CD4-positive, alpha-beta T cell treated with Interleukin-10 for 1 hour (primary cell): ENCODE measurements at regions not wholly inside any gene's neighbourhood (a gene's known extent, or its start where the extent isn't known, plus 50 kb on each side); places are given as distances from the start of the nearest gene placed in this dataset.
"Not testable (repeated sequence)": the region's sequence is repeated elsewhere in the genome, so short reads cannot be mapped to it uniquely, and the experiment has no call there.

Experiments used
- DNase-seq: peaks from one replicate; pipeline ENCODE4 v3.0.0-alpha.2; 2020

DNA sequence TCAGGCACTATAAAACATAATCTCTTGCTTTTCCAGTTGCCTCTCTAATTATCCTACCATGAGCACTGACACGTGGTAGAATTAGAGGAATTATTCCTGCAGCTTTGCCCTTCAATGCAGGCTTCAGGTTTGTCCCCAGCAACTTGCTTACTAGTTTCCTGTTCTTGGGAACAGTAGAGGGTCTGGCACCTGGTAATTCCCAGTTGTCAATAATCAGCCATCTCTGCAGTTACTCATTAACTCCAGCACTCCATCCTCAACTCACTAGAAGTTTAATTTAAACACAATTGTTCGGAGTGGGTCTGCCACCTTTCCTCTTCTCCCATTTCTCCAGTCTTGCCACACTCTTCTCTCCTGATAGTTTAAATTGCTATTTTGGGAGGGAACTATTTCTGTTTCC, 324.3 kb upstream of the KIAA1217 start:
- DNase-seq = no peak

DNA sequence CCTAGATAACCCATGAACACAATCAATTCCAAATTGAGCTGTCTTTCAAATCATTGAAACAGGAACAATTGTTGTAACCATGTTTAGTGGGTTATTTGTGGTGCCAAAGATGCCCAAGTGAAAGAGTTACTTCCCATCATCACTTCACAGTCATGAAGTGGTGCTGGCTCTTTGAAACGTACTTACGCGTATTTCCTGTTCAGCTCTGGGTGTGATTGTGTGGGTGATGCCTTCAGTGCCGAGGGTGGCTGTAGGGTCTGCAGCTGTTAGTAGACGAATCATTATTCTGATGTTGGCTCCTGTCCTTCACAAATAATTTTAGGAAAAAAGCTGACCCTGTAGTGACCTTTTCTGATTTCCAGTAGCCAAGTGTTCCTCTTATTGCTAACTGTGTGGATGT, 323.1 kb upstream of the KIAA1217 start:
- no peak for DNase-seq

DNA sequence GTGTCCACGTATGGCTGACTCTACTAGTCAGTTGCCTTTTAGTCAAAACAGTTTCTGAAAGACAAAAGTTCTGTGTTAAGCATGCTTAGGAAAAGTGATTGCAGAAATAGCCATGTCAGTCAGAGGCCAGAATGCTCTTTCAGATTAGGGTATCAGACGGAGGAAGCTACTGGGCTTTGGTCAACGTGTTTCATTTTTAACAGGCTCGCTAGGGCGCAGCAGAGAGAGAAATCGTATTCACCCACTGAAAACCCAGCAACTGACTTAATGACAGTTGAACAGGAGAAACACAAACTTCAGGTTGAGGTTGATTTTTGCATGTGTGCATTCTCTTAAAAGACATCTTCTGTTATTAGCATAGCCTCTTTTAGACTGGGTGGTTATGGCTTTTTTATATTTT, 322.6 kb upstream of the KIAA1217 start:
- DNase-seq = no peak

DNA sequence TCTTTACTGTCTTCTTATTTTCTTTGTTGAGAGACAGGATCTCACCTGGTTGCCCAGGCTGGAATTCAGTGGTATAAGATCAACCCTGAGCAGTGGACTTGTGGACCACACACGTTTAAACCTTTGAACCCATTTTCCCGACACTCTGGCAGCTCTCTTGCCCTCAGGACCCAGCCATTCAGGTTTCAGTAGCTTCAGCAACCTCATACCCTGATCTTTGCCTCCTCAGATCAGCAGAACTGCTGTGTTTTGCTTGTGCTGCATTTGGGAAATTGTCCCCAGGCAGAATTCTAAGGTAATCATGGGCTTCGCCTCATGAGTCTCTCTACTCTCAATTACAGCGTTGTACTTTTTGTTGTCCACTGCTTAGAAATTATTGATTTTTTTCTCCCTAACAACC, 317.6 kb upstream of the KIAA1217 start:
- no peak for DNase-seq

DNA sequence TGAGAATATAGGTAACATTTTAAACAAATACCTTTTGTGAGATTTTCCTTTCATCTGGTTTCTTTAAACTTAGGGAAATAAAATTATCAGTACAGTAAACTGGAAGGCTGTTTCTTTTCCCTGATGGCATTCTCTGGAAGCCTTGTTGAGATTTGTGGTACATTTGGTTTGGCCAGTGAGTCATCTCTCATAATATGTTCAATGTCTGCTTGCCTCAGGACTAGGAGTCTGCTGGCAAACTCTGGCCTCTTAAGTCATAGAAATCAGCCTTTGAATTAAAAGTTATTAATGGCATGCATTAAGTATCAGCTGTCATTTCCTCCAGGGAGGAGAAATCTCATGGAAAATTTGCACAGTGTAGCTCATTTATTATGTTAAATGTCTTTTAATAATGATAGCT, 316.6 kb upstream of the KIAA1217 start:
- DNase-seq = no peak

DNA sequence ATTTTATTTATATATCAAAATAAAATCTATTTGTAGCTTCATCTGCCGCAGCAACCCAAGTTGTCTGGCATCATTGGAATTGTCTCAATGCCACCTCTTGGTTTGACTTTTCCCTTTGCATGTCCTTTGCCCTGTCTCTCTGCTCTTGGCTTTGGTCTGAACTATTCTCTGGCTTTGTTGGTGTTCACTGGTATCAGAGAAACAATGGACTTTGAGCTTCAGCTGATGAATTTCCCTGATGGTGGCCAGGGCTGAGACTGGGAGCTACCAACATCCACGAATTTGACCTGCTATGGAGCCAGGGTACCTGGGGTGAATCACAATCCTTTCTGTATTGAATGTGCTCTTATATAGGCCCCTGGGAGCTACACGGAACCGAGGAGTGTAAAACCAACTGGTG, 311.7 kb upstream of the KIAA1217 start:
- DNase-seq = no peak

DNA sequence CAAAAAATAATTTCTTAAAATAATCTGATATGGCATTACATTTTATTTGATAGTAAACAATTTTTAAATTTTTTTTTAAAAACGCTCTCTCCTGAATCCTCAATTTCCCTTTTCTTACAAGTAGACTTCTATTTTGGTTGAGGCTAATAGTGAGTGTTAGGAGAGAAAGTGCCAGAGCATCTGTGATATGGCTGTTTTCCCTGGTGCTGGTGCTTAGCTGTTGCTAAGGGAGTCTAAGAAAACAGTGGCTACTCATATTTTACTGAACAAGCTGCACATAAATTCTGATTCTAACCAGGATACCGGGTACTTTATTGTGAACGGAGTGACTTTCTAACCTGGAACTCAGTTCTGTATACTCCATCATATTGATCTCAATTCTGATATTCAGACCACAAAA, 311.1 kb upstream of the KIAA1217 start:
- no peak for DNase-seq

DNA sequence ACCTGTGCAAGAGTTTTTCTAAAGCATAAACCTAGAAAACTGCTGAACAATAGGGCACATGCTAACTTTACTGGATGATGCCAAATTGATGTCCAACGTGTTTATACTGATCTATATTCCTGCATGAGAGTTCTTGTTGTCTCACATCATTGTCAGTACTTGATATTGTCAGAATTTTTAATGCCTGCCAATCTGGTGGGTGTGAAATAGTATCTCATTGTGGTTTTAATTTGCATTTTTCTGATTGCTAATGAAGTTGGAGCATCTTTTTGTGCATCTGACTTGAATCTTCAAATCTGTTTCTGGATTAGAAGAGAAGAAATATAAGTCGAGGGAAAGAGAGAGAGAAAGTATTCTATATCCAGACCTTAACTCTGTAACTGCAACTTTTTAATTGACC, 309.8 kb upstream of the KIAA1217 start:
- no peak for DNase-seq

DNA sequence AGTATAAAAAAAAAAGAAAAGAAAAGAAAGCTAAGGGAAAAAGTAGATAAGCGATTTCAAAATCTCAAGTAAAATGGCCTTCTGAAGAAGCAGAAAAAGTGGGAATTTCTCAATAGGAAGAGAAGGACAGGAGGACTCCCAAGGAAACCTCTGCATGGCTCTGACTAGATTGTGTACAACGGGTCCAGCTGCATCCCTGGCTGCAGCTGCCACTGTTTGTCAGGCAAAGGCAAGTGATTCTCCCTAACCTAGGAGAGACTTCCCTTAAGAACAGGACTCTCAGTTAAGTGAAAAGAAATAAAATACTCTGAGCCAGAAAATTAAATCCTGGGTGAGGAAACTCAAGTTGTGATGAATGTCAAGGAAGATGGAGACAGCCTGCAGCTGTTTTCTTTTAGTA, 298.6 kb upstream of the KIAA1217 start:
- DNase-seq = no peak

DNA sequence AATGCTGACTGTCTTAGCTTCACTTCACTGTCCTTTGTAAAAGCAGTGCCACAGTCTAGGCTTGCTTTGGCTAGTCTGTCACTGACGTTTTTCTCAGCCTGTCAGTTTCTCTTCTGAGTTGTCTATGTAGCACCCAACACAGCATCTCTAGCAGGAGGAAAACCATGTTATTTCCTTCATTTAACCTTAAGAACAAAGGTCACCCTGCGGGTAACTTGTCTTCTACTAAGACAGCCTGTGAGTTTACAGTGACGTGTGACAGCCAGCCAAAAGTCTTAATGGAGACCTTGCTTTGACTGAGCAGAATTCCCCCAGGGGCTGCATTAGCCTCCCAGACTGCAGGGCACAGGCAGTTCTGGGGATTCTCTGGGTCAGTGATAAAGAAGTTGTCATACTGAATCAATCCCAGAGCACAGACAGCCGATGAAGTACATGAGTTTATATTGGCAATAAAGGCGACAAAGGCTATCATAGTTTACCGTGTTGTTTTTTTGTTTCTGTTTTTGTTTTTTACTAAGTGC, 296.0 kb upstream of the KIAA1217 start:
- DNase-seq = no peak

DNA sequence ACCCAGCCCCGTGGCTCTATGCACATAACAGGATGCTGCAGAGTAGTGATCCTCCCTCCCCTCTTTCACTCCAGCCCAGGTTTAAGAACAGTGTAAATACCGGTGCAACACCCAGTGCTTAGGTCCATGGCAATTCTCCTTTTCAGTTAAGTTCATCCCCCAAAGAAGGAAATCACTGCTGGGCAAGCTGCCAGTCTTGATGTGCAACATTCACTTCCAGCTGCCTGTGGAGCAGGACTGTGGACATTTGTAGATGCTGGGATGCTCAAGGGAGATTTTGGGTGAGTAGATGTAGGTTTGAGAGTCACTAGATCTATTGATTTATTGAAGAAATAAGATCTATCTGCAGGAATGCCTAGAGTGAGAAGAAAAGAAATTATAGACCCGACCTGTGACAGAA, 294.3 kb upstream of the KIAA1217 start:
- DNase-seq = no peak

DNA sequence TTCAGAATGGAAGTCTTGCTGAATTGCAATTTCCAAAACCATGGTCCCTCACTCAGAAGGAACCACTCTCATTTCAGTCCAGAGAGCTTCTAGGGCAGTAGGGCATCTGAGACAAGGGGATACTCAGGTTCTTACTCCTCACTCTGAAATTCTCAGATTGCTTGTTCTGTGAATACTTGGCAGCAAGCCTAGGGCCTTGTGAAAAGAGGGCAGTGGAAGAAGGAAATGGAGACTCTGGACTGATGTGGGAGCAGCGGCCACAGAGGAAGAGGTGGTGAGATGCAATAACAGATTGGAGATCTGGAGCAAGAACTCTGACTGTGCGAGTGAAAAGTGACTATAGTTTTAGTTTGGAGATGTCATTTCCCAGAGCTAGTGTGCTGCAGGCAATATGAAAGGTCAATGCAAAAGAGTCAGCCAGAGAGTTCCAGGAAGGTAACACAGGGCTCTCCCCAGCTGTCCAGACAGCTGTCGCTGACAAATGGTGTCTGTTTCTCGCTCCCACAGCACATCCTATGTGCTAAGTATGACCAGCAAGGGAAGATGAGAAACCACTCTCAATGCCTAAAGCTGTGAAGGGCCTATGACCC, 291.6 kb upstream of the KIAA1217 start:
- no peak for DNase-seq

DNA sequence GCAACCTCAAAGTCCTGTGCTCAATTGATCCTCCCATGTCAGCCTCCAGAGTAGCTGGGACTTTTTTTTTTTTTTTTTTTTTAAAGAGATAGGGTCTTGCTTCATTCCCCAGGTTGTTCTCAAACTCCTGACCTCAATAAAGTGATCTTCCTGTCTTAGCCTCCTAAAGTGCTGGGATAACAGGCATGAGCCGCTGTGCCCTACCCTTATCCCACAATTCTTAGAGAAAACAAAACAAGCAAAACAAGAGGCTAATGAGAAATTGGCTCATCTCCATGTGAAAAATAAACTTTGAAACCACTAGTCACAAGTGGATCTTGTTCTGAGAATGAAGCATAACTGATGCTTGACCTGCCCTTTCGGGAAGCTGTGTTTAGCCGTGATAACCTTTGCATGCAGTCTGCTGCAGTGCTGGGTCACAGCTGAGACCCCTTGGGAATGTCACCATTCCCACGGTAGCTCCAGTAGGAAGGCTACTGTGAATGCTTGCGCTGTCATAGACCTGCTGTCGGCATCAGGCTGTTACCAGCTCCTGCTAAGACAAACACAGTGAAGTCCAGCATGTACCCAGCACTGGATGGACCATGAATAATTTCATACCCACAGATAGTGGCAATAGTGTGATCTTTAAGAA, 290.7 kb upstream of the KIAA1217 start:
- no peak for DNase-seq

DNA sequence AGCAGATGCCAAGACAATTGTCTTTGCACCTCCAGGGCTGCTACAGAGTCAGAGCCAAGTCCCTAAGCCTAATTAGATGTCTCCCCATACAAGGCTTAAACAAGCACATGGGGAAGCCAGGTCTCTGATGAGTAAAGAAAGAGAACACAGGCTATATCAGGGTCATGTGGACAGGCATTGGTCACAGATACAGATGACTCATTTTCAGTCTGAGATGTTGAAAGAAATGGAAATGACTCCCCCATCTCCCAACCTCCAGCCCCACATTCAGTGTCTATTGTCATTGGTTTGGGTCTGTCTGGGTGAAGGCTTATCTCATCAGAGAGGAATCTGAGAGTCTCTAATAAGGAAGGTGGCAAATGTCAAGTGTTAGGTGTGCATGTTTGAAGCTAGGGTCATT, 290.1 kb upstream of the KIAA1217 start:
- no peak for DNase-seq

DNA sequence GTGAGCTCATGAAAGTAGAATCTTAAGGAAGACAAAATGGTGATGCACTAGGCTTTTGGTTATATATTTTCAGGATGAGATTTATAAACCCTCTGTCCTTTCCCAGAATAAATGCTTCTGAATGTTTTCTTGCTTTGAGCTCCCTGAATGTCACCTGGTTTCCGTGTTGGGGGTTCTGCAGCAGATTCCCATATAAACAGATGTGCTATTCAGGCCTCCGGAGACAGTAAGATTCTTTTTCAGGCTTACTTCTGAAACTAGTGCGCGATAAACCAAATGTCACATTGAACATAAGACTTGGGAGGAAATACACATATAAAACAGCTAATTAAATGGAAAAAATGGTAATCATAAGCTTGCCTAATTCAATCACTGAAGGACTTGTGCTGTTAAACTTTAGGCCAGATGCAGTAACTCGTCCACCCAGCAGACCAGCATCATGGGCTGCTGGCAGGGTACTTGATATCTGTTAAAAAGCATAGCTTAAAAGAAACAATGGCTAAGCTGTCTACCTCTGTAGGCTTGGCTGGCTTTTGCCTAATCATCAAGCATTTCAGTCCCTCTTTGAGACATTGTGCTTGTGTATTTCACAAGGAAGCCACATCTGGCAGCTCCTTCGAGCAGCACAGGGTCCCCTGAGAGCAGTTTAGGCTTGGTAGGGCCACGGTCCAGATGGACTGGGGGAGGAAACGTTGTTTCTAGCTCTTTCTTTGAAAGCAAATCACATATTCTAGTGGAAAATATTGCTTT, 281.2 kb upstream of the KIAA1217 start:
- no peak for DNase-seq

DNA sequence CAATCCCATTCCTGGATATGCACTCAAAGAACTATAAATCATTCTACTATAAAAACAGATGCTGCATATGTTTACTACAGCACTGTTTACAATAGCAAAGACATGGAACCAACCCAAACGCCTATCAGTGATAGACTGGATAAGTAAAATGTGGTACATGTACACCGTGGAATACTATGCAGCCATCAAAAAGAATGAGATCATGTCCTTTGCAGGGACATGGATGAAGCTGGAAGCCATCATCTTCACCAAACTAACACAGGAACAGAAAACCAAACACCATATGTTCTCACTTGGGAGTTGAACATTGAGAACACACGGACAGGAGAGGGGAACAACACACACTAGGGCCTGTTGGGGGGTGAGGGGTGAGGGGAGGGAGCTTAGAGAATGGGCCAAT, 274.9 kb upstream of the KIAA1217 start:
- not testable (repeated sequence) for DNase-seq

DNA sequence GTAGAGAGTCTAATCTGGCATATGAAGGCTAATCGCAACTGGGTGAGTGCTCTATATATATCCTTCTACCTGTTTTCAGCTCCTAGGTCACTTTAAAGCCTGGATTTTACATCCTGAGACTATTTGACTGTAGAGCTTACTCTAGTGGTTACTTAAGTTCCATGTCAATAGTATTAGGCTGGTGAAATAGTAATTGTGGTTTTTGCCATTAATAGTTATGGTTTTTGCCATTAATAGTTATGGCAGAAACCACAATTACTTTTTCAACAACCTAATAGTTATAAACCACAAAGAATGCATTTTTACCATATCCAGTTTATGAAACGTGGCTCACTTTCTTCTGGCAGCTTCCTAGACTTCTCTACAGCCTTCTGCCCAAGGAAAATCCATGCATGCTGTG, 263.1 kb upstream of the KIAA1217 start:
- DNase-seq = no peak

DNA sequence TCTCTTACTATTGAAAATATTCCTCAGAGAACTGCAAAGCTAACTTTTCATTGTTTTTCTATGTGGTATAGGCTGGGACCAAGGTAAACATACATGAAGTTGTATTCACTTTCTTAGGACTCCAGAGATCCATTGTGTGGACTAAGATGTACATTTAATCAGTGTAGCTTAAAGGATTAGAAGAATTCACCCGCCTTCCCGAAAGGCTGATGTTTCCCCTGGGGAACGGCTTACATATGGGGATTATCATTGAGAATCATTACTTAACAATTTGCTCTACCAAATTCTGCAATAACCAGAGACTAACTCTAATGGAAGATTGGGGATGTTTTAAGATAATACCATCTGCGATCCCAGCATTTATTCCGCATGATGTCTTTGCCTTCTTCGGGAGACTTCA, 257.1 kb upstream of the KIAA1217 start:
- DNase-seq = no peak

DNA sequence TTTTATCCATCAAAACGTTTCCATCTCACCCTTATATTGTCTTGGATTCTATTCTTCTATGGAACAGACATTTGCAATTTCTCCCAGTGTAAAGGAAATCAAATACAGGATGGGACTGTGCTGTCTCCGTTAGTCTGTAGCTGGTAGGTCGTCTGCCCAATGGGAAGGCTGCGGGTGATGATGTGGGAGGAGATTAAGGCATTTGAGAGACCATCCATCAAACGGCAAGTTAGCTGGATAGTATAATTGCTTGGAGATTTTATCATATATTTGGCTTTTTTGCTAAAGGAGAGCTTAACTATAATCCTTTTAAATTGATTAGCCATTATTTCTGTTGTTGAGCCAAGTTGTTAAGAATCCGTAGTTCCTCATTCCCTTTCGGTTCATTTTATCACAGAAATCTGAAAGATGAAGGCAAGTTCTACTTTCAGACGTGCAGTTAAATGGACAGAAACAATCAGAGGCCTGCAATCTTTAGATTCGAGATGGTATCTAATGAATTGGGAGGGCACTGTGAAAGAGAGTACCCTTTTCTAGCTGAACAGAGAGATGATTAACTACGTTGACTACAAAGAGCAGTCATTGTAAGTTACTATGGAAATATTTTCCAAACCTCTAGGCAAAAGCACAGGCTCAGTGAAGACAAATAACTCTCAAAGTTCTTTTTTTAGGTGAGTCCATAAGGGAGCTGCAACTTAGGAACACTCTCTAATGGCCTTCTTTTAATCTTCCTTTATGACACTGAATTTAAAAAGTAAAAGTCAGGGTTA, 253.3 kb upstream of the KIAA1217 start:
- no peak for DNase-seq

DNA sequence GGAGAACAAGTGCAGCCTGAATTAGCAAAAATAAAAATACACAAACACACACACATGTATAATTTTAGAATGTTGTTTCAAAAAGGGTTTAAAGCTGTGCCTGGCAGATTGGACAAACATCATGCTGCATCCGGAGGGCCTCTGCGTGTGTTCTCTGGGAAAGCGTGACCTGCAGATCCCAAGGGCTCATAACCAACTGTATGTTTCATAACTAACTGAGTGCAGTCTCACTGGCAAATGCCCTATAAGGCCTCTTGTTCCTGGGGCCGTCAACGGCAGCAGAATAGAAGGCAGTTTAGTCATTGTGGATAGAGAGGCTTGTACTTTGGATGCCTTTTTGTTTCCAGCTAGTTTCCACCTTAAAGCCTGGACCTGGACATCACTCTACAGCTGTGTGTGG, 243.8 kb upstream of the KIAA1217 start:
- no peak for DNase-seq

DNA sequence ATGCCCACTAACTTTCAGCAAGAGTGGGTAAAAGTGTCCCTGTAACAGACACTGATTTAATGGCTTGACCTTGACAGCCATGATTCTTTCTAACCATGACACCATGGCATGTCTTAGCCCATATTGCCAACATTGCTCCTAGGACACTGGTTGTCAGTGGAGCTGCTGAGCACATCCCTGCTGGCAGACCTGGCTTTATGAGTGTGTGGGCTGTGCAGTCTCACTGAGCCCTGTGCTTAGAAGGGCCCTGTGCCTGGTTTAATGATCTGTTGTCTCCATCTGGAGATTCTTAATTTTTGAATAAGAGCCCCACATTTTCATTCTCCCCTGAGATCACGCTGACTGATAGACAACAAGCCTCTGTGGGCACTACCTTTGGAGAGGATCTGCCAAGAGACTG, 243.1 kb upstream of the KIAA1217 start:
- no peak for DNase-seq

DNA sequence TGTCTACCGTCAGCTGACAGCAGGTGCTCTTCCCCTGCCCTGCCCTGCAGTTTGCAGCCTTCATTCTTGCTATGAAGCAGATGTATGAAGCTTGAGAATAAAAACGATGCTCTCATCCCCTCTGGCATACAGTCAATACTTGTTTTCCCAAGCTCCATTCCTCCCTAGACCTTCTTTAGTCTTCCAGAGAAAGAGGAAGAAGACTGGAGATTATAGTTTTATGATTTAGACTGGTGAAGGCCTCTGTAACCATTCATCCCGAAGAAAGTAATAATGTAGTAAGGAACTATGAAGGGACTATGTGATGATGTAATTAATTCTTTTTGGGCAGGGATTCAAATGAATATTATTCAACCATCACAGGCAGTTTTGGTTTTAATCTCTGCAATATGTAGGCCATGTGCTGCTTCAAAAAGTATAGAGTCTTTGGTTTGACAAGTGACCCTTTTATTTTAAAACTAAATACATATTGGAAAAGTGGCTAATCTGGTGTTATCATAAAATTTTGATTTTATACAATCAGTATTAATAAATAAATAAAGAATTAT, 242.4 kb upstream of the KIAA1217 start:
- DNase-seq = no peak

DNA sequence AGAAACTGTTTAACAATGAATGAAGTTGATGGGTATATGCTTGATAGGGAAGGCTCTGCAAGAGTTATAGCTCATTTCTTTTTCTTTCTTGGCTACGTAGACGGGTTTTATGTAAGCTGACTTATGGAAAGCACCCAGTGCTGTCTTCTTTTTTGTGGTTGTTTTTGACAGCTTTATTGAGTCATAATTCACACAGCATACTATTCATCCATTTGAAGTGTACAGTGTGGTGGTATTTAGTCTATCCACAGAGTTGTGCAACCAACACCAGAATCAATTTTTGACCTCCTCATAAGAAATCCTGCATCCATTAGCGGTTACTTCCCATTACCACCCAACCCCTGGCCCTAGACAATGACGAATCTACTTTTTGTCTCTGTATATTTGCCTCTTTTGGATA, 240.6 kb upstream of the KIAA1217 start:
- no peak for DNase-seq
